Caco-2 (cell line): ENCODE measurements at regions not wholly inside any gene's neighbourhood (a gene's known extent, or its start where the extent isn't known, plus 50 kb on each side); places are given as distances from the start of the nearest gene placed in this dataset.

Source experiments
- BruUV-seq: library from RNA; stranded (reverse); fragments of 400-500 nt; replicated peaks from 2 replicates; lab custom pipeline; 2021; lab: Mats Ljungman, UMichigan
- CTCF ChIA-PET: fragments of 300-600 bp; sonication (Branson Sonifier 250); formaldehyde crosslinking; loops from one replicate; lab custom pipeline; 2022; ENCODE audit warnings: antibody characterized with exemption; lab: Charles Lee
- POLR2A ChIA-PET: fragments of 300-600 bp; sonication (Branson Sonifier 250); formaldehyde crosslinking; loops from one replicate; lab custom pipeline; 2022; ENCODE audit warnings: antibody characterized with exemption; lab: Charles Lee
- DNase-seq, 2 experiments: peaks; one replicate each; pipeline versions ENCODE4 v3.0.0 to v3.0.0-alpha.2; 2020 to 2022
- H3K27me3 ChIP-seq: replicated peaks from 2 replicates; pipeline ENCODE4 v1.6.0; 2011; ENCODE audit warnings: low read length; ENCODE audit not compliant: control insufficient read depth, insufficient read depth
- H3K36me3 ChIP-seq: 2 replicates; pipeline ENCODE4 v1.5.1; 2011; ENCODE audit warnings: low read length; ENCODE audit not compliant: control insufficient read depth, insufficient read depth
- H3K4me1 ChIP-seq: fragments of 250-450 bp; sonication (Bioruptor Pico); 2 replicates; pipeline ENCODE4 v1.5.1; 2020; ENCODE audit warnings: mild to moderate bottlenecking
- H3K4me3 ChIP-seq: 2 replicates; pipeline ENCODE4 v1.5.1; 2011; ENCODE audit warnings: low read depth, mild to moderate bottlenecking, control low read depth, low read length
- H3K9me3 ChIP-seq: fragments of 250-450 bp; sonication (Bioruptor Pico); 2 replicates; pipeline ENCODE4 v1.5.1; 2020; ENCODE audit warnings: mild to moderate bottlenecking, moderate library complexity
- H3K27ac Mint-ChIP-seq: one replicate; pipeline ENCODE4 v1.8.0; 2022; ENCODE audit warnings: mixed read lengths; ENCODE audit not compliant: unreplicated experiment
- H3K27me3 Mint-ChIP-seq: one replicate; pipeline ENCODE4 v1.8.0; 2022; ENCODE audit warnings: mixed read lengths; ENCODE audit not compliant: insufficient read depth, unreplicated experiment
- H3K36me3 Mint-ChIP-seq: one replicate; pipeline ENCODE4 v1.8.0; 2022; ENCODE audit warnings: mild to moderate bottlenecking, mixed read lengths; ENCODE audit not compliant: insufficient read depth, unreplicated experiment
- H3K4me1 Mint-ChIP-seq: one replicate; pipeline ENCODE4 v1.8.0; 2022; ENCODE audit warnings: low read depth, mixed read lengths; ENCODE audit not compliant: unreplicated experiment
- H3K4me3 Mint-ChIP-seq: one replicate; pipeline ENCODE4 v1.8.0; 2022; ENCODE audit warnings: mild to moderate bottlenecking, moderate library complexity, mixed read lengths; ENCODE audit not compliant: unreplicated experiment
- H3K9me3 Mint-ChIP-seq: one replicate; pipeline ENCODE4 v1.8.0; 2022; ENCODE audit warnings: mixed read lengths; ENCODE audit not compliant: unreplicated experiment
- CTCF ChIP-seq, 2 experiments: fragments of 200-600 bp in 1 of 2; IDR thresholded peaks; 1 replicate in 1 of 2; 2 replicates in 1 of 2; pipeline versions ENCODE4 v1.5.1 to v1.8.0; 2011 to 2022; ENCODE audit warnings: antibody characterized with exemption in 1 of 2, control low read depth in 1 of 2, inconsistent platforms in 1 of 2, low read depth in 1 of 2, low read length in 1 of 2, mild to moderate bottlenecking in 1 of 2, moderate library complexity in 1 of 2; ENCODE audit not compliant: insufficient read depth in 1 of 2, severe bottlenecking in 1 of 2, unreplicated experiment in 1 of 2
- intact Hi-C: fragments of 100-400 bp; cut with micrococcal nuclease; formaldehyde crosslinking; loops from one replicate; pipeline ENCODE4 v1.10.0; 2022; ENCODE audit not compliant: unreplicated experiment

- DNase-seq, result no peak
- Histone ChIP-seq H3K4me3 (no peak overlapping the region), H3K36me3 (no peaks in the 10 kb centered on the region), H3K4me1 (no peaks in the 10 kb centered on the region), H3K27me3 (no peaks in the 10 kb centered on the region), H3K9me3 (no peaks in the 10 kb centered on the region)
- no peaks in the 10 kb centered on the region for H3K9me3 Mint-ChIP-seq
- intact Hi-C loops, result no loop called here
- BruUV-seq, result no TSS peak
- no peaks in the 10 kb centered on the region for H3K4me1 Mint-ChIP-seq
- no peak for TF ChIP-seq CTCF (IDR thresholded peaks at IDR 0.05; ENCODE audit: insufficient read depth in 1 of 2, low read depth in 1 of 2, low read length in 1 of 2, severe bottlenecking in 1 of 2, unreplicated experiment in 1 of 2)
- no peak overlapping the region for H3K27ac Mint-ChIP-seq
- ChIA-PET POLR2A (no interaction called here), CTCF (no interaction called here)
- H3K36me3 Mint-ChIP-seq, result no peaks in the 10 kb centered on the region
- H3K27me3 Mint-ChIP-seq, result peaks cover 13% of the 10 kb centered on the region
- H3K4me3 Mint-ChIP-seq, result no peak overlapping the region
Observed at GRCh38 chr17:6249732-6250131, 179.6 kb downstream of the WSCD1 start.

- no peak overlapping the region for H3K4me3 Mint-ChIP-seq
- intact Hi-C loops, result no loop called here
- CTCF ChIA-PET, result no interaction called here
Observed at GRCh38 chr17:6248061-6248460, 177.9 kb downstream of the WSCD1 start.

GRCh38 chr17:6245301-6246177 lies 175.4 kb downstream of the WSCD1 start:
- POLR2A ChIA-PET, result no interaction called here
- H3K9me3 Mint-ChIP-seq, result no peaks in the 10 kb centered on the region
- Histone ChIP-seq H3K27me3 (no peaks in the 10 kb centered on the region), H3K9me3 (no peaks in the 10 kb centered on the region), H3K36me3 (no peaks in the 10 kb centered on the region), H3K4me3 (no peak overlapping the region), H3K4me1 (no peaks in the 10 kb centered on the region)
- no peak for TF ChIP-seq CTCF (IDR thresholded peaks at IDR 0.05; ENCODE audit: insufficient read depth in 1 of 2, low read depth in 1 of 2, low read length in 1 of 2, severe bottlenecking in 1 of 2, unreplicated experiment in 1 of 2)
- no peak for DNase-seq
- no TSS peak for BruUV-seq
- intact Hi-C loops, result no loop called here
- CTCF ChIA-PET, result no interaction called here
- no peaks in the 10 kb centered on the region for H3K36me3 Mint-ChIP-seq
- peaks cover 10% of the 10 kb centered on the region for H3K27me3 Mint-ChIP-seq
- H3K4me3 Mint-ChIP-seq, result no peak overlapping the region
- no peaks in the 10 kb centered on the region for H3K4me1 Mint-ChIP-seq
- no peak overlapping the region for H3K27ac Mint-ChIP-seq

More at GRCh38 chr17:6248061-6248460, 177.9 kb downstream of the WSCD1 start:
- Histone ChIP-seq H3K9me3 (no peaks in the 10 kb centered on the region), H3K4me1 (no peaks in the 10 kb centered on the region), H3K36me3 (no peaks in the 10 kb centered on the region), H3K27me3 (no peaks in the 10 kb centered on the region), H3K4me3 (no peak overlapping the region)
- Mint-ChIP-seq H3K36me3 (no peaks in the 10 kb centered on the region), H3K27me3 (peaks cover 7% of the 10 kb centered on the region), H3K4me1 (no peaks in the 10 kb centered on the region), H3K27ac (no peak overlapping the region), H3K9me3 (no peaks in the 10 kb centered on the region)
- POLR2A ChIA-PET, result no interaction called here
- TF ChIP-seq CTCF (IDR thresholded peaks at IDR 0.05; ENCODE audit: insufficient read depth in 1 of 2, low read depth in 1 of 2, low read length in 1 of 2, severe bottlenecking in 1 of 2, unreplicated experiment in 1 of 2), result no peak
- no TSS peak for BruUV-seq
- DNase-seq, result no peak
